Vagina (tissue), 2 donors: ENCODE measurements at regions not wholly inside any gene's neighbourhood (a gene's known extent, or its start where the extent isn't known, plus 50 kb on each side); places are given as distances from the start of the nearest gene placed in this dataset.

Source experiments
- DNase-seq, 2 donors: peaks; one replicate each; pipeline ENCODE4 v3.0.0-alpha.2; 2017; ENCODE audit errors: extremely low spot score in 2 of 2
- H3K27ac ChIP-seq: fragments of 200-600 bp; sonication (generic); one replicate; pipeline ENCODE4 v1.5.1; 2019
- H3K27me3 ChIP-seq: fragments of 200-600 bp; sonication (generic); one replicate; pipeline ENCODE4 v1.5.1; 2019
- H3K36me3 ChIP-seq, 2 donors: fragments of 200-600 bp; sonication (generic); one replicate each; pipeline ENCODE4 v1.5.1; 2017 to 2019
- H3K4me1 ChIP-seq: fragments of 200-600 bp; sonication (generic); one replicate; pipeline ENCODE4 v1.5.1; 2019
- H3K4me3 ChIP-seq, 2 donors: fragments of 200-600 bp; sonication (generic); 1 replicate in 1 of 2; 2 replicates in 1 of 2; pipeline ENCODE4 v1.5.1; 2016 to 2019
- H3K9me3 ChIP-seq: fragments of 200-600 bp; sonication (generic); one replicate; pipeline ENCODE4 v1.5.1; 2019
- POLR2A ChIP-seq, 2 donors: fragments of 450-650 bp; IDR thresholded peaks; one replicate each; pipeline ENCODE4 v1.6.1; 2017; ENCODE audit warnings: antibody characterized with exemption in 2 of 2, mild to moderate bottlenecking in 2 of 2, moderate library complexity in 2 of 2
- POLR2AphosphoS5 ChIP-seq, 2 donors: sonication (generic); formaldehyde crosslinking; IDR thresholded peaks; one replicate each; pipeline ENCODE4 v1.9.0; 2017; ENCODE audit warnings: antibody characterized with exemption in 2 of 2, mild to moderate bottlenecking in 2 of 2, low read depth in 1 of 2; ENCODE audit not compliant: insufficient read depth in 1 of 2
- intact Hi-C: fragments of 100-400 bp; cut with DNase I; formaldehyde crosslinking; loops from one replicate; pipeline ENCODE4 v1.15.1; 2023
- TF ChIP-seq, protein P1 (sequence below), 3 experiments: fragments of 450-650 bp in 2 of 3; fragments of 200-600 bp in 1 of 3; sonication (generic) in 1 of 3; IDR thresholded peaks; one replicate each; pipeline ENCODE4 v1.5.1; 2017 to 2019; ENCODE audit warnings: antibody characterized with exemption in 3 of 3, mild to moderate bottlenecking in 2 of 3, moderate library complexity in 2 of 3

- no peak for DNase-seq
- H3K4me1 ChIP-seq = peaks cover 73% of the 10 kb centered on the region
- H3K4me3 ChIP-seq = no peak overlapping the region
- no peaks in the 10 kb centered on the region for H3K36me3 ChIP-seq
- TF ChIP-seq POLR2AphosphoS5 (IDR thresholded peaks at IDR 0.05; ENCODE audit: insufficient read depth in 1 of 2, low read depth in 1 of 2) = no peak
- TF ChIP-seq, protein P1, sequence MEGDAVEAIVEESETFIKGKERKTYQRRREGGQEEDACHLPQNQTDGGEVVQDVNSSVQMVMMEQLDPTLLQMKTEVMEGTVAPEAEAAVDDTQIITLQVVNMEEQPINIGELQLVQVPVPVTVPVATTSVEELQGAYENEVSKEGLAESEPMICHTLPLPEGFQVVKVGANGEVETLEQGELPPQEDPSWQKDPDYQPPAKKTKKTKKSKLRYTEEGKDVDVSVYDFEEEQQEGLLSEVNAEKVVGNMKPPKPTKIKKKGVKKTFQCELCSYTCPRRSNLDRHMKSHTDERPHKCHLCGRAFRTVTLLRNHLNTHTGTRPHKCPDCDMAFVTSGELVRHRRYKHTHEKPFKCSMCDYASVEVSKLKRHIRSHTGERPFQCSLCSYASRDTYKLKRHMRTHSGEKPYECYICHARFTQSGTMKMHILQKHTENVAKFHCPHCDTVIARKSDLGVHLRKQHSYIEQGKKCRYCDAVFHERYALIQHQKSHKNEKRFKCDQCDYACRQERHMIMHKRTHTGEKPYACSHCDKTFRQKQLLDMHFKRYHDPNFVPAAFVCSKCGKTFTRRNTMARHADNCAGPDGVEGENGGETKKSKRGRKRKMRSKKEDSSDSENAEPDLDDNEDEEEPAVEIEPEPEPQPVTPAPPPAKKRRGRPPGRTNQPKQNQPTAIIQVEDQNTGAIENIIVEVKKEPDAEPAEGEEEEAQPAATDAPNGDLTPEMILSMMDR (IDR thresholded peaks at IDR 0.05) = no peak
- no peak for TF ChIP-seq POLR2A (IDR thresholded peaks at IDR 0.05)
- intact Hi-C loops = no loop called here
- H3K27me3 ChIP-seq = no peaks in the 10 kb centered on the region
- H3K27ac ChIP-seq = peak overlapping the region; percentile 25
- H3K9me3 ChIP-seq = no peaks in the 10 kb centered on the region
These were observed 58.8 kb upstream of the HAAO start for GRCh38 chr2:42851186-42851585.

DNA sequence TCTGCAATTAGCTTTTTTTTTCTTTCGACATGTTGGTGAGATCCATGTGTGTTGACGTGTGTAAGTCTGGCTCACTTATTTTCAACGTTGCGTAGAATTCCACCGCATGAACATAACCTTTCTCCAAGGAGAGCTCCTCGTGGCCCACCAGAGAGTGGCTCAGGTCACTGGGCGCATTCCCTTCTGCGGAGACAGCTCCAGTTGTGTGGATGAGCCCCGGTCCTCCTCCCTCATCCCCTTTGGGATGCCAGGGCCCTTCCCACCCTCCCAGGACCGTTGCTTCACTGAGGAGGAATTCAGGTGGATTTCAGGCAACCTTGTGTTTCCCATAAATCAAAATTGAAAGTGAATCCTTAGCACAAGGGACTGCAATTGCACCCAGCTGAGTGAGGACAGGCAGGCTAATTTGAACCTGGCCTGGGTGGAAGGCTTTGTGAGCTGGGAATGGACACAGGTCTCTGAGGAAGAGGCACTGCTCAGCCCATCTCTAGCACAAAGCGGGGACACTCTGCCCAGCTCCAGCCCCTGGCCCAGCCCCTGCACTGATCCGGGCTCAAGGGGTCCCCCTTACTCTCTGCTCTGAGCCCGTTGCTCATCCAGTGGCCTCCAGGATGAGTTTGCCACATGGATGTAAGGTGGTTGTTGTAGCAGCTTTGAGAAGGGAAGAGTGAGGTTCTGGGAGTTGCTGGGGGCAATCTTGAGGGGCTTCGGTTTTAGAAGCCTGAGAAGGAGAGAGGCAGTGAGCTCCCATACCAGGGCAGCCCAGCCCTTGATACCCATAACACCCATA lies 57.8 kb upstream of the HAAO start:
- H3K36me3 ChIP-seq = no peaks in the 10 kb centered on the region
- peaks cover 76% of the 10 kb centered on the region for H3K4me1 ChIP-seq
- TF ChIP-seq, protein P1 (IDR thresholded peaks at IDR 0.05) = no peak
- TF ChIP-seq POLR2AphosphoS5 (IDR thresholded peaks at IDR 0.05; ENCODE audit: insufficient read depth in 1 of 2, low read depth in 1 of 2) = no peak
- TF ChIP-seq POLR2A (IDR thresholded peaks at IDR 0.05) = no peak
- H3K9me3 ChIP-seq = no peaks in the 10 kb centered on the region
- DNase-seq = peak in 1 of 2 donors; percentile 49
- H3K27ac ChIP-seq = no peak overlapping the region
- intact Hi-C loops = no loop called here
- H3K27me3 ChIP-seq = no peaks in the 10 kb centered on the region
- no peak overlapping the region for H3K4me3 ChIP-seq

GRCh38 chr2:42849311-42849710 lies 56.9 kb upstream of the HAAO start:
- TF ChIP-seq, protein P1 (IDR thresholded peaks at IDR 0.05) = no peak
- no peak for TF ChIP-seq POLR2A (IDR thresholded peaks at IDR 0.05)
- no peak for TF ChIP-seq POLR2AphosphoS5 (IDR thresholded peaks at IDR 0.05; ENCODE audit: insufficient read depth in 1 of 2, low read depth in 1 of 2)
- Histone ChIP-seq H3K4me1 (peaks cover 74% of the 10 kb centered on the region), H3K27me3 (no peaks in the 10 kb centered on the region), H3K4me3 (no peak overlapping the region), H3K27ac (peak overlapping the region; percentile 81), H3K9me3 (no peaks in the 10 kb centered on the region), H3K36me3 (no peaks in the 10 kb centered on the region)
- intact Hi-C loops = no loop called here
- peak in 1 of 2 donors; percentile 79 for DNase-seq

GRCh38 chr2:42848726-42849290 lies 56.4 kb upstream of the HAAO start:
- peak in 1 of 2 donors; percentile 70 for DNase-seq
- Histone ChIP-seq H3K27me3 (no peaks in the 10 kb centered on the region), H3K27ac (peak overlapping the region; percentile 81), H3K9me3 (no peaks in the 10 kb centered on the region), H3K36me3 (no peaks in the 10 kb centered on the region), H3K4me3 (no peak overlapping the region), H3K4me1 (peaks cover 74% of the 10 kb centered on the region)
- intact Hi-C loops = no loop called here
- TF ChIP-seq, protein P1 (IDR thresholded peaks at IDR 0.05) = no peak
- TF ChIP-seq POLR2AphosphoS5 (IDR thresholded peaks at IDR 0.05; ENCODE audit: insufficient read depth in 1 of 2, low read depth in 1 of 2) = no peak
- TF ChIP-seq POLR2A (IDR thresholded peaks at IDR 0.05) = no peak

DNA sequence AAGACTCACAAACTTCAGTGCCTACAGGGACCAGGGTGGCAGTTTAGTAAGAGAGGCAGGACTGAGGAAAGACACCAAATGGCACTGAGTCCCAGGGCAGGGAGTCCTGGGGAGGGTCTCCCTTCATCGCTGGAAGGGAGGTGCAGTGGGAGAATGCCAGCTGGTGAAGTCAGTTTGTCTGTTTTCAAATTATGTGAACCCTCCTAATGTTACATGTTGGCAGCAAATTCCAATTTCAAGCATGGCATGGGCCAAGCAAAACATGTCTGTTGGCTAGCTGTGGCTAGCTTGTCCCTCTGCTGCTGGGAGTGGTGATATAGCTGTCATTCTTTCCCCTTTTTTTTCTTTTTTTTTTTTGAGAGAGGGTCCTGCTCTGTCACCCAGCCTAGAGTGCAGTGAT lies 55.9 kb upstream of the HAAO start:
- H3K27ac ChIP-seq = peak overlapping the region; percentile 81
- no peaks in the 10 kb centered on the region for H3K9me3 ChIP-seq
- peak in 1 of 2 donors; percentile 34 for DNase-seq
- TF ChIP-seq POLR2A (IDR thresholded peaks at IDR 0.05) (no peak), POLR2AphosphoS5 (IDR thresholded peaks at IDR 0.05; ENCODE audit: insufficient read depth in 1 of 2, low read depth in 1 of 2) (no peak)
- TF ChIP-seq, protein P1 (IDR thresholded peaks at IDR 0.05) = no peak
- no peaks in the 10 kb centered on the region for H3K27me3 ChIP-seq
- H3K36me3 ChIP-seq = no peaks in the 10 kb centered on the region
- intact Hi-C loops = no loop called here
- no peak overlapping the region for H3K4me3 ChIP-seq
- peaks cover 74% of the 10 kb centered on the region for H3K4me1 ChIP-seq
